D721Med (cell line): ENCODE measurements at regions not wholly inside any gene's neighbourhood (a gene's known extent, or its start where the extent isn't known, plus 50 kb on each side); places are given as distances from the start of the nearest gene placed in this dataset.

ENCODE experiments used
- DNase-seq: peaks from one replicate; pipeline ENCODE4 v3.0.0; 2011; ENCODE audit warnings: low spot score; ENCODE audit not compliant: insufficient read length
- FAIRE-seq: peaks from 2 replicates; lab custom pipeline; 2011; peaks lifted over from hg19 to GRCh38; lab: Jason Lieb, UNC
- TF ChIP-seq, protein P1 (sequence below): IDR thresholded peaks from 2 replicates; pipeline ENCODE4 v1.5.1; 2012; ENCODE audit warnings: mild to moderate bottlenecking, control low read depth; ENCODE audit not compliant: insufficient read depth; ENCODE audit errors: missing control alignments

DNA sequence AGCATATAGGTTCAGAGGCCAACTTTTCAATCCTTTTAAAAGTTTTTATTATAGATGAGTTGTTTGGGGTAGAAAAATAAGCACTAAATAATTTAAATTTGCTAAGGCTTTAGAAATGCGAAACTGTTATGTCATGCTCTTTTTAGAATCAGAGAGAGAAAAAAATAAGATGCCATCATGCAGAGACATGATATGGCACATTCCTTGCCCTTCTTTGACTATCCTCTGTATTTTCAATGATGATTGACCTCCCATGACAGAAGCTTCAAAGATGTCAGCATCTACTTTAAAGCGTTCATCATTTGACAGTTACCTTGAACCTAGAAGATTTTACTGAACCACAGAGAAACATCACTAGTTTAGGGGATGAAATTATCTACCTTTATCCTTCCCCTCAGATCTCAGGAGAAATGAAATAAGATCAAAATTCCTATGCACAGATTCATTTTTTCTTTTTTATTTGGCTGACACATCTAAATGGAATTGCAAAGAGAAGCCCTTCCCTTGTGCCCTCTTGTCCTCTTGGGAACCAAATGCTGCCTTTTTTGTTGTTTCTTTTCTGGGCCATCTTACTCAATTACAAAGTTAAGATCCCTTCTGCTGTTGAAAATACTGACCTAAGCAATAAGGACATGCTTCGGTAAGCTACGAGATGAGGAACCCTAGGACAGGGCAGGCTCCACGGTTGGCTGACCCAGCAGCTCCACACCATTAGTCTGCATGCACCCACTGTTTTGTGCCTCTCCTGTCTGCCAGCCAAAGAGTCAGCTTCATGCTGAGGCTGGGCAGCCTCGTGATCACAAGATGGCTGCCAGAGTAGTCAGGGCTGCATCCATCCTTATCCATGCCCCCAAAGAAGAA is 289.7 kb upstream of the TPM1 start:
- FAIRE-seq (no peak), DNase-seq (no peak)
- TF ChIP-seq, protein P1, sequence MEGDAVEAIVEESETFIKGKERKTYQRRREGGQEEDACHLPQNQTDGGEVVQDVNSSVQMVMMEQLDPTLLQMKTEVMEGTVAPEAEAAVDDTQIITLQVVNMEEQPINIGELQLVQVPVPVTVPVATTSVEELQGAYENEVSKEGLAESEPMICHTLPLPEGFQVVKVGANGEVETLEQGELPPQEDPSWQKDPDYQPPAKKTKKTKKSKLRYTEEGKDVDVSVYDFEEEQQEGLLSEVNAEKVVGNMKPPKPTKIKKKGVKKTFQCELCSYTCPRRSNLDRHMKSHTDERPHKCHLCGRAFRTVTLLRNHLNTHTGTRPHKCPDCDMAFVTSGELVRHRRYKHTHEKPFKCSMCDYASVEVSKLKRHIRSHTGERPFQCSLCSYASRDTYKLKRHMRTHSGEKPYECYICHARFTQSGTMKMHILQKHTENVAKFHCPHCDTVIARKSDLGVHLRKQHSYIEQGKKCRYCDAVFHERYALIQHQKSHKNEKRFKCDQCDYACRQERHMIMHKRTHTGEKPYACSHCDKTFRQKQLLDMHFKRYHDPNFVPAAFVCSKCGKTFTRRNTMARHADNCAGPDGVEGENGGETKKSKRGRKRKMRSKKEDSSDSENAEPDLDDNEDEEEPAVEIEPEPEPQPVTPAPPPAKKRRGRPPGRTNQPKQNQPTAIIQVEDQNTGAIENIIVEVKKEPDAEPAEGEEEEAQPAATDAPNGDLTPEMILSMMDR = no peak

DNA sequence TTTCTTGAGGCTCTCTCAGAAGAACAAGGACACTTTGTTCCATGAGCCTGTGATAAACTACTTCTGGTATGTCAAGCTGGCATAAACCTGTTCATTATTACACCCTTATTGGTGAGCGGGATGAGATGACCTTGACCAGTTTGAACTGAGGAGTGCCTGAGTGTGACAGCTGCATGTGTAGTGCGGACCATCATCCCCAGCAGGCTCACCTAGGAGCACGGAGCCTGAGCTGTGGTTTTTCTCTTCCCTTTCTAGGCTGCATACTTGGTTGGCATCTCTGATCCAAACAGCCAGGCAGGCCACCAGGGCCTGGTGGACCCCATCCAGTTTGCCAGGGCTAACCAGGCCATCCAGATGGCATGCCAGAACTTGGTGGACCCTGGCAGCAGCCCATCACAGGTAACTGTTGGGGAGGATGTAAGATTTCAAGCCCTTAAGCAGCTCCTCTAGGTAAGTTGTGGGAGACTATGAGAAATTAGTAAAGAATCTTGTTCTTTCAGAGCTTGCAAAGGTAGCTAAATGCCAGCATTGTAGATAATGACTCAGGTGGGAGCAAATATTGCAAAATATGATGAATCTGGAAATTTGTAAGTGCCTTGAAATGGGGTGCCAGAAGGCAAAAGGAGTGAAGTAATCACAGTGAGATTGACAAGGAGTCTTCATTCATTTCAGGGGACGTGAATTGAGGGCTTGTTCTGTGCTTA is 288.9 kb upstream of the TPM1 start:
- TF ChIP-seq, protein P1 = no peak
- DNase-seq (no peak), FAIRE-seq (no peak)

DNA sequence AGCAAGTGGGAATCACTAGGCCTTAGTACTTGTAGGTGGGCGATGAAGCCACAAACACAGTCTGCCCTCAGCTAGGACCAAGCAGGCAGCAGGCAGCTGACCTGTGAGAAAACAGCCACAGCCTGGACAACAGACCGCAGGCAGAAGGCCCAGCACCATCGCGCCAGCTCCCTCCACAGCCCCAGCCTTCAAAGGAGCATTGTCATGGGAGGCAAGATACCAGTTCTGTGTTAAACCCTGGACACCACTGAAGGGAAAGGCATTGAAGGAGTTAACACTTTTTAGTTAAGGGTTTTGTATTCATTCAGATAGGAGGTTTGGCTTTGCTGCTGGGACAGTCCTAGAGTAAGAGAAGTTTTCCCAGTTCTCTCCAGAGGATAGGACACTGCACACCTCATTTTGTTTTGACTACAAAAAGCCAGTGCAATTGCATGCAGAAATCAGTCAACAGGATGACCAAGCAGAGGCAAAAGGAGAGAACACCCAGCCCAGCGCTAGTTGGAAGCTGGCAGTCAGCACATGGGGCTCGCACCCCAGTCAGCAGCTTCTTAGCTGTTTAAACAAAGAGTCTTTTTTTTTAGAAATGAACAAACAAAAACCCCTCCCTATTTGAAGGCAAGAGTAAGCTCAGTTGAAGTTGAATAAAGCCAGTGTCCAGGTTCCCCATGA is 286.1 kb upstream of the TPM1 start:
- TF ChIP-seq, protein P1 = no peak
- DNase-seq (no peak), FAIRE-seq (no peak)

DNA sequence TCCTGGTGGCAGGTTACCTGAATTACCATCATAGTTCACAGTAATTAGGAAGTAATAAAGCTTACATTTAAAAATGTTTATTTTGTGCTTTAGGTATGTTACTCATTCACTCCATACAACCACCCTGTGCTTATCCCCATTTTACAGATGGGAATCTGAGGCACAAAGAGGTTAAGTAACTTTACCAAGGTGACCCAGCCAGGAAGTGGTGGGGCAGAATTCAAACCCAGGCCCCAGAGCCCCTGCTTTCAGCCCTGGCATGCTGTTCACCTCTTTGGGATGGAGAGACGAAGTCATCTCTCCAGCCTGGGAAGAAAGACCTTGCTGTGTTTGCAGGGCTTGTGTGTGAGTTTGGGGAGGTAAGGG is 285.6 kb upstream of the TPM1 start:
- TF ChIP-seq, protein P1 = no peak
- FAIRE-seq = no peak
- DNase-seq = no peak

DNA sequence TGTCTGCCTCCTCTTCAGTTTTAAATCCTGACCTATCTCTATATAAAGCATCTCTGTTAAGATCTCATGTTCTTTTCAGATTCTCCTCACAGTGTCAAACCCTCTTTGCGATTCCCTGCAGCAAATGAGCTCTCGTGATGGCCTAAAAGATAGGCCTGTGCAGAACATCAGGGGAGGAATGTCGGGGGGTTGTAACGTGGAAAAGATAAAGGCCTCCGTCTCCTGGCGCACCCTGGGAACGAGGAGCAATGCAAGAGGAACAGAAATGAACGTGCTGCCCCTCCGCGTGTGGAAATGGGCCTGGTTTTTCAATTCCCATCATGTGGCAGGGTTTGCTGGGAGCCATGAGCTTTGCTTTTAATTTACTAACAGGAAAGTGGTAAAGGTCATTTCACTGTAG is 285.0 kb upstream of the TPM1 start:
- TF ChIP-seq, protein P1 = no peak
- DNase-seq (no peak), FAIRE-seq (no peak)

DNA sequence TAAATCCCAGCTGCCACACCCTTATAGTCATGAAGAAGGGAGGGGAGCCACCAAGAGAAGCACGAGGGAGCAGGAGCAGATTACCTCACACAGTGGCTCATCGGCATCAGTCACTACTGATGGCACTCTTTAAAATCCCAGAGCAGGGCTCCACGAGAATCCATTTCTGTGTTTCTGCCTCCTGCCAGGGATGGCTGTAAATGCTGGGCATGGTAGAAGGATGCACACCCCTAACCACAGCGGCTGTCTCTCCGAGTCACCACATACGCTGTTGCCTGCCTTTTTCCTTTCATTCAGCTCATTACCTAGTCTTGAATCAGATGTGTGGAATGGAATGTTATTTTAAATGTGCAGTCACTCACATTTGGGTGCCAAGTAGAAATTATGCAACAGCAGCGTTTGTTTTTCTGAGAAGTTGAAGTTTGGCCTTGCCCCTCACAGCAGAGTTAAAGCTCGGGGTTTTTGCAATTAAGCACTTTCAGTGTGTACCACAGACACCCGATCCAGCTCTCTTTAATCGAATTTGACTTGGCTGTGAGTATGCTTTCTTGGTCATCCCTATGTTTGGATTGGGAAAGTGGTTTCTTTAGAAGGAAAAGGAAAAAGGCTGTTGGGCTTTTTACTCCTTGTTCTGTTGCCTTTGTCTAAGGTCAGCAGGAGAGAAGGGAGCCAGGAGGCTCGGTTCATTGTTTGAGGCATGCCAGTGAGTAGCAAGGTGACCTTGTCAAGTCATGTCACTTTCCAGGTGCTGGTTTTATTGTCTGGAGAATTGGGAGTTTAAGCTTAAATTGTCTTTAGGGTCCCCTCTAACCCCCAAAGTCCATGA is 284.2 kb upstream of the TPM1 start:
- DNase-seq (no peak), FAIRE-seq (no peak)
- TF ChIP-seq, protein P1 = no peak
